HCT116 (cell line): ENCODE measurements at regions not wholly inside any gene's neighbourhood (a gene's known extent, or its start where the extent isn't known, plus 50 kb on each side); places are given as distances from the start of the nearest gene placed in this dataset.

Experiments used
- ATAC-seq: fragments of 200-7000 bp; cut with Tn5 transposase; 2 replicates; pipeline ENCODE4 v1.9.1; 2020; ENCODE audit warnings: mild to moderate bottlenecking, moderate library complexity
- BruUV-seq: library from RNA; stranded (reverse); fragments of 400-500 nt; replicated peaks from 2 replicates; lab custom pipeline; 2021; lab: Mats Ljungman, UMichigan
- CTCF ChIA-PET: fragments of 300-600 bp; sonication (Branson Sonifier 250); formaldehyde crosslinking; loops from one replicate; lab custom pipeline; 2021; ENCODE audit warnings: antibody characterized with exemption; lab: Charles Lee
- POLR2A ChIA-PET: fragments of 300-600, 350-600 bp; sonication (Branson Sonifier 250); formaldehyde crosslinking; loops from one replicate; lab custom pipeline; 2021; ENCODE audit warnings: antibody characterized with exemption; lab: Charles Lee
- RAD21 ChIA-PET, 2 experiments: fragments of 300-600 bp; sonication (Branson Sonifier 250); formaldehyde crosslinking; loops; one replicate each; lab custom pipeline; 2023; ENCODE audit warnings: low total read pairs in 2 of 2; ENCODE audit not compliant: uncharacterized antibody in 2 of 2, unreplicated experiment in 2 of 2, low non-redundant PET in 1 of 2; lab: Charles Lee
- DNase-seq: peaks from one replicate; pipeline ENCODE4 v3.0.0-alpha.2; 2010; ENCODE audit warnings: low read depth, low spot score
- H2AFZ ChIP-seq: fragments of 200-600 bp; shearing (Covaris generic), sonication (generic); 2 replicates; pipeline ENCODE4 v1.6.1; 2017; ENCODE audit warnings: low read depth, mixed run types, mixed read lengths, antibody characterized with exemption, low read length; ENCODE audit not compliant: poor library complexity, severe bottlenecking
- H3K27ac ChIP-seq: 2 replicates; pipeline ENCODE4 v1.5.1; 2012; ENCODE audit warnings: low read depth, low read length
- H3K27me3 ChIP-seq: fragments of 200-600 bp; sonication (generic); 2 replicates; pipeline ENCODE4 v1.6.1; 2016; ENCODE audit warnings: mixed run types, low read length, mixed read lengths; ENCODE audit not compliant: insufficient read depth
- H3K36me3 ChIP-seq, 2 experiments: fragments of 200-500 bp in 1 of 2; fragments of 200-600 bp in 1 of 2; sonication (Bioruptor generic) in 1 of 2; sonication (generic) in 1 of 2; 2 replicates each; pipeline versions ENCODE4 v1.5.1 to v1.6.1; 2014 to 2016; ENCODE audit warnings: low read length in 2 of 2, inconsistent platforms in 1 of 2, mixed read lengths in 1 of 2, mixed run types in 1 of 2; ENCODE audit not compliant: insufficient read depth in 2 of 2, control insufficient read depth in 1 of 2
- H3K4me1 ChIP-seq, 2 experiments: fragments of 200-600 bp in 1 of 2; sonication (generic) in 1 of 2; 2 replicates each; pipeline versions ENCODE4 v1.5.1 to v1.6.1; 2012 to 2017; ENCODE audit warnings: low read length in 2 of 2, inconsistent platforms in 1 of 2, mild to moderate bottlenecking in 1 of 2, mixed read lengths in 1 of 2, mixed run types in 1 of 2, moderate library complexity in 1 of 2; ENCODE audit not compliant: insufficient read depth in 2 of 2, control insufficient read depth in 1 of 2
- H3K4me2 ChIP-seq: fragments of 200-600 bp; sonication (generic); 2 replicates; pipeline ENCODE4 v1.6.1; 2017; ENCODE audit warnings: mixed run types, low read length, mixed read lengths
- H3K4me3 ChIP-seq, 2 experiments: fragments of 200-600 bp in 1 of 2; sonication (generic) in 1 of 2; replicated peaks in 1 of 2; 2 replicates each; pipeline ENCODE4 v1.5.1; 2011 to 2016; ENCODE audit warnings: low read length in 2 of 2, control low read depth in 1 of 2, low read depth in 1 of 2, mild to moderate bottlenecking in 1 of 2, mixed read lengths in 1 of 2, mixed run types in 1 of 2
- H3K79me2 ChIP-seq: fragments of 200-600 bp; sonication (generic); 2 replicates; pipeline ENCODE4 v1.6.1; 2017; ENCODE audit warnings: mild to moderate bottlenecking, mixed run types, low read length, moderate library complexity, mixed read lengths; ENCODE audit not compliant: insufficient read depth
- H3K9ac ChIP-seq: fragments of 200-600 bp; sonication (generic); 2 replicates; pipeline ENCODE4 v1.6.1; 2016; ENCODE audit warnings: low read length, mixed read lengths
- H3K9me2 ChIP-seq: fragments of 200-600 bp; sonication (generic), shearing (Covaris generic); 2 replicates; pipeline ENCODE4 v1.6.1; 2017; ENCODE audit warnings: mixed run types, mild to moderate bottlenecking, moderate library complexity; ENCODE audit not compliant: insufficient read depth
- H3K9me3 ChIP-seq, 2 experiments: fragments of 200-500 bp in 1 of 2; fragments of 200-600 bp in 1 of 2; sonication (Bioruptor generic) in 1 of 2; sonication (generic) in 1 of 2; 2 replicates each; pipeline ENCODE4 v1.6.1; 2014 to 2017; ENCODE audit warnings: low read length in 2 of 2, mixed read lengths in 2 of 2, inconsistent platforms in 1 of 2, low read depth in 1 of 2, mild to moderate bottlenecking in 1 of 2, mixed run types in 1 of 2, moderate library complexity in 1 of 2; ENCODE audit not compliant: control insufficient read depth in 1 of 2, insufficient read depth in 1 of 2
- H4K20me1 ChIP-seq: fragments of 200-600 bp; sonication (generic), shearing (Covaris generic); 2 replicates; pipeline ENCODE4 v1.6.1; 2017; ENCODE audit warnings: mixed run types, mild to moderate bottlenecking, moderate library complexity; ENCODE audit not compliant: insufficient read depth
- EZH2phosphoT487 ChIP-seq: fragments of 200-600 bp; IDR thresholded peaks from 2 replicates; pipeline ENCODE4 v1.6.1; 2018; ENCODE audit warnings: antibody characterized with exemption, borderline replicate concordance
- MAX ChIP-seq: IDR thresholded peaks from 2 replicates; pipeline ENCODE4 v1.6.1; 2012
- POLR2AphosphoS5 ChIP-seq: IDR thresholded peaks from 2 replicates; pipeline ENCODE4 v1.6.1; 2011; ENCODE audit warnings: mild to moderate bottlenecking, low read depth, low read length, moderate library complexity
- REST ChIP-seq: IDR thresholded peaks from 2 replicates; pipeline ENCODE4 v1.6.1; 2012; ENCODE audit warnings: low read depth
- ZBTB33 ChIP-seq: IDR thresholded peaks from 2 replicates; pipeline ENCODE4 v1.6.1; 2011; ENCODE audit warnings: mild to moderate bottlenecking, low read length, moderate library complexity; ENCODE audit not compliant: insufficient replicate concordance; ENCODE audit errors: extremely low read depth
- ZFX ChIP-seq: fragments of 450-650 bp; IDR thresholded peaks from 2 replicates; pipeline ENCODE4 v1.6.1; 2017
- ZNF274 ChIP-seq: fragments of 200-500 bp; sonication (Bioruptor generic); IDR thresholded peaks from 2 replicates; pipeline ENCODE4 v1.6.1; 2014; ENCODE audit warnings: mild to moderate bottlenecking, low read depth, low read length, inconsistent platforms
- intact Hi-C: fragments of 100-400 bp; cut with micrococcal nuclease; formaldehyde crosslinking; loops from 2 replicates; pipeline ENCODE4 v1.10.0; 2022

GRCh38 chr1:112318698-112319370 lies 77.2 kb upstream of the CTTNBP2NL start:
- DNase-seq (no peak), ATAC-seq (no peak)
- Histone ChIP-seq H3K9me2 (no peaks in the 10 kb centered on the region), H3K36me3 (no peaks in the 10 kb centered on the region), H2AFZ (no peak overlapping the region), H3K4me3 (no peak overlapping the region), H3K4me2 (no peak overlapping the region), H3K4me1 (no peaks in the 10 kb centered on the region), H3K9me3 (no peaks in the 10 kb centered on the region), H3K27ac (no peak overlapping the region), H3K27me3 (peaks cover 15% of the 10 kb centered on the region), H3K9ac (no peak overlapping the region), H3K79me2 (no peaks in the 10 kb centered on the region), H4K20me1 (no peaks in the 10 kb centered on the region)
- CTCF ChIA-PET, result interaction anchor here (1.1 to 1.9 kb wide), 2 partner anchors 18 to 20 kb away, joined by 4 to 8 read pairs; no protein-coding TSS in a partner anchor
- intact Hi-C loops, result no loop called here
- RAD21 ChIA-PET, result no interaction called here
- POLR2A ChIA-PET, result no interaction called here
- TF ChIP-seq POLR2AphosphoS5 (no peak), ZFX (no peak)
- TF ChIP-seq, all 23 proteins: peak for 0
- BruUV-seq, result no TSS peak

DNA sequence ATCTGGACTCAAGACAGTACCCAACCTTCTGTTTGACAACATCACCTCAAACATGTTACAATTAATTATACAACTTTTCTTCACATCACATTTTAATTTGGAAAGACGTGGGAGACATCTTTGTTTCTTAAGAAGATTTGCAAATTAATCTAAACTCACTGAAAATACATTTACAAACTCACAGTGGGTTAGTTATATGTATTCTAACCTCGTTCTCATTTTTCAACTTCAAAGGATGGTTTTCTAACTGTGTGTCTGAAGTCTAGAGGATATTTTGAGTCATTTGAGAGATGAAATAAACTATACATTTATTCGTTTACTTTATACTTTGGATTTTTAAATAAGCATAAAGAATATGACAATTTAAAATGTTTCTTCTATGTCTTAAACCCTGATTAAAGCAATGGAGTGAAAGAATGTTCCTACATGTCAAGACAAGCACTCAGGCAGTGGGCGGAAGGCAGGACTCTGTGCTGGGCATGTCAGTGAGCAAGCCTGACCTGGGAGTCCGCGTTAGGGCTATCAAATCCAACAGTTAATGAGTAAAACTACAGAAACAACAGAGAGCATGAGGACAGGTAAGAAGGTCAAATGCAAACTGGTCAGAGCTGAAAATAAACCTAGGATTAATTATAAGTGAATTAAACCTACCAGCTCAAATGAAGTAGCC lies 76.5 kb upstream of the CTTNBP2NL start:
- no peak for DNase-seq
- intact Hi-C loops, result no loop called here

More for the DNA sequence above, 76.5 kb upstream of the CTTNBP2NL start:
- H3K9ac ChIP-seq, result no peak overlapping the region
- H3K27me3 ChIP-seq, result peaks cover 17% of the 10 kb centered on the region
- no peak for ATAC-seq
- TF ChIP-seq REST (no peak), MAX (no peak), ZBTB33 (no peak), ZFX (no peak), EZH2phosphoT487 (no peak), ZNF274 (no peak)
- ChIA-PET CTCF (interaction anchor here (0.7 to 1.1 kb wide), 2 partner anchors 17 to 21 kb away, joined by 3 to 4 read pairs; no protein-coding TSS in a partner anchor), POLR2A (no interaction called here), RAD21 (no interaction called here)
- H3K9me2 ChIP-seq, result no peaks in the 10 kb centered on the region
- H3K36me3 ChIP-seq, result no peaks in the 10 kb centered on the region
- BruUV-seq, result no TSS peak
- H3K27ac ChIP-seq, result no peak overlapping the region
- no peaks in the 10 kb centered on the region for H3K79me2 ChIP-seq
- no peak overlapping the region for H3K4me2 ChIP-seq
- no peak overlapping the region for H3K4me3 ChIP-seq
- H4K20me1 ChIP-seq, result no peaks in the 10 kb centered on the region
- H2AFZ ChIP-seq, result no peak overlapping the region
- no peaks in the 10 kb centered on the region for H3K9me3 ChIP-seq
- H3K4me1 ChIP-seq, result no peaks in the 10 kb centered on the region
